SH-SY5Y (cell line): ENCODE measurements at regions not wholly inside any gene's neighbourhood (a gene's known extent, or its start where the extent isn't known, plus 50 kb on each side); places are given as distances from the start of the nearest gene placed in this dataset.

ENCODE experiments used
- GATA2 ChIP-seq: IDR thresholded peaks from 2 replicates; pipeline ENCODE4 v1.6.1; 2011; ENCODE audit warnings: mild to moderate bottlenecking, low read depth, low read length
- GATA3 ChIP-seq: IDR thresholded peaks from 2 replicates; pipeline ENCODE4 v1.6.1; 2011; ENCODE audit warnings: low read depth, mild to moderate bottlenecking, low read length, moderate library complexity

DNA sequence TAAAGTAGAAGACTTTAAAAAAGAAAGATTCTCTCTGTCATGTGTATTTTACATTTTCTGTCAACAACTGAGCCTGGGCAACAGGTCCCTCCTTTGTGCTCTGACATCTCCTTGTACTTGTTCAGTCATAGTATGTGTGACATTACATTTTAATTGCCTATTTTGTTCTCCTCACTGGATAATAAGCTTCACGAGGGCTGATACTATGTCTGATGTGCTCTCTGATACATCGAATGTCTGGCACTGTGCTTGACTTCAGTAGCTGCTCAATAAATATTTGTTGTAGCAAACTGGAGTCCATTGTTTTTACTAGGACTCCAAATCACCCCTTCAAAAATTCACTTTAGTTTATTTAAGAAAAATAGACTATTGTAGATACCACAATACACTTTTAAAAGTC is 482.0 kb downstream of the RASEF start:
- TF ChIP-seq GATA2, result no peak
- TF ChIP-seq GATA3, result no peak
